ENCODE measurements at regions not wholly inside any gene's neighbourhood (a gene's known extent, or its start where the extent isn't known, plus 50 kb on each side); places are given as distances from the start of the nearest gene placed in this dataset.

- H4K20me1 ChIP-seq, result no peaks in the 10 kb centered on the region
- H3K9me3 ChIP-seq, result no peaks in the 10 kb centered on the region
- no peak overlapping the region for H3K9ac ChIP-seq
- no peak overlapping the region for H3K4me2 ChIP-seq
- H3K4me3 ChIP-seq, result no peak overlapping the region
- no peaks in the 10 kb centered on the region for H3K36me3 ChIP-seq
- H3K4me1 ChIP-seq, result no peaks in the 10 kb centered on the region
- TF ChIP-seq Cebpa-rat (IDR thresholded peaks at IDR 0.05), result no peak
- no peak overlapping the region for H3K27ac ChIP-seq
- no peaks in the 10 kb centered on the region for H3K27me3 ChIP-seq
Observed at GRCh38 chr11:15889363-15890030, 466.8 kb downstream of the SOX6 start.

GRCh38 chr11:15890031-15890713 is 466.2 kb downstream of the SOX6 start:
- TF ChIP-seq Cebpa-rat (IDR thresholded peaks at IDR 0.05), result no peak
- H3K9me3 ChIP-seq, result no peaks in the 10 kb centered on the region
- no peak overlapping the region for H3K4me3 ChIP-seq
- H3K9ac ChIP-seq, result no peak overlapping the region
- no peaks in the 10 kb centered on the region for H3K36me3 ChIP-seq
- no peak overlapping the region for H3K27ac ChIP-seq
- no peaks in the 10 kb centered on the region for H4K20me1 ChIP-seq
- no peaks in the 10 kb centered on the region for H3K27me3 ChIP-seq
- no peak overlapping the region for H3K4me2 ChIP-seq
- H3K4me1 ChIP-seq, result no peaks in the 10 kb centered on the region

- Histone ChIP-seq H3K4me1 (peaks cover 5% of the 10 kb centered on the region; the same call in 1 of the 2 replicates), H4K20me1 (no peaks in the 10 kb centered on the region), H3K36me3 (no peaks in the 10 kb centered on the region), H3K4me2 (no peak overlapping the region), H3K4me3 (no peak overlapping the region), H3K9ac (no peak overlapping the region), H3K9me3 (no peaks in the 10 kb centered on the region), H3K27me3 (no peaks in the 10 kb centered on the region), H3K27ac (no peak overlapping the region)
- TF ChIP-seq Cebpa-rat (IDR thresholded peaks at IDR 0.05), result no peak
Observed at GRCh38 chr11:15893080-15893492, 463.3 kb downstream of the SOX6 start.

GRCh38 chr11:15896026-15896425 is 460.3 kb downstream of the SOX6 start:
- no peak for TF ChIP-seq Cebpa-rat (IDR thresholded peaks at IDR 0.05)
- peaks cover 5% of the 10 kb centered on the region; the same call in 1 of the 2 replicates for H3K4me1 ChIP-seq
- no peaks in the 10 kb centered on the region for H3K36me3 ChIP-seq
- H3K4me2 ChIP-seq, result no peak overlapping the region
- H3K9me3 ChIP-seq, result no peaks in the 10 kb centered on the region
- H4K20me1 ChIP-seq, result no peaks in the 10 kb centered on the region
- H3K27ac ChIP-seq, result no peak overlapping the region
- H3K4me3 ChIP-seq, result no peak overlapping the region
- H3K27me3 ChIP-seq, result no peaks in the 10 kb centered on the region
- no peak overlapping the region for H3K9ac ChIP-seq

GRCh38 chr11:15896530-15896929 is 459.8 kb downstream of the SOX6 start:
- H3K4me3 ChIP-seq, result no peak overlapping the region
- no peak overlapping the region for H3K27ac ChIP-seq
- H4K20me1 ChIP-seq, result no peaks in the 10 kb centered on the region
- no peaks in the 10 kb centered on the region for H3K27me3 ChIP-seq
- peaks cover 5% of the 10 kb centered on the region; the same call in 1 of the 2 replicates for H3K4me1 ChIP-seq
- H3K9ac ChIP-seq, result no peak overlapping the region
- H3K36me3 ChIP-seq, result no peaks in the 10 kb centered on the region
- no peak overlapping the region for H3K4me2 ChIP-seq
- H3K9me3 ChIP-seq, result no peaks in the 10 kb centered on the region
- TF ChIP-seq Cebpa-rat (IDR thresholded peaks at IDR 0.05), result no peak

GRCh38 chr11:15897211-15897960 is 459.0 kb downstream of the SOX6 start:
- Histone ChIP-seq H3K27ac (no peak overlapping the region), H3K27me3 (no peaks in the 10 kb centered on the region), H3K9ac (no peak overlapping the region), H3K4me1 (peaks cover 5% of the 10 kb centered on the region; the same call in 1 of the 2 replicates), H3K9me3 (no peaks in the 10 kb centered on the region), H3K4me2 (no peak overlapping the region), H3K36me3 (no peaks in the 10 kb centered on the region), H3K4me3 (no peak overlapping the region), H4K20me1 (no peaks in the 10 kb centered on the region)
- no peak for TF ChIP-seq Cebpa-rat (IDR thresholded peaks at IDR 0.05)

- H3K4me1 ChIP-seq, result peaks cover 5% of the 10 kb centered on the region; the same call in 1 of the 2 replicates
- no peak overlapping the region for H3K4me2 ChIP-seq
- H3K9me3 ChIP-seq, result no peaks in the 10 kb centered on the region
- H4K20me1 ChIP-seq, result no peaks in the 10 kb centered on the region
- no peak for TF ChIP-seq Cebpa-rat (IDR thresholded peaks at IDR 0.05)
- H3K4me3 ChIP-seq, result no peak overlapping the region
- H3K27ac ChIP-seq, result no peak overlapping the region
- no peak overlapping the region for H3K9ac ChIP-seq
- no peaks in the 10 kb centered on the region for H3K27me3 ChIP-seq
- H3K36me3 ChIP-seq, result no peaks in the 10 kb centered on the region
Observed at GRCh38 chr11:15901054-15901453, 455.3 kb downstream of the SOX6 start.

- no peak overlapping the region for H3K9ac ChIP-seq
- no peak overlapping the region for H3K4me2 ChIP-seq
- no peaks in the 10 kb centered on the region for H3K36me3 ChIP-seq
- H3K27me3 ChIP-seq, result no peaks in the 10 kb centered on the region
- H4K20me1 ChIP-seq, result no peaks in the 10 kb centered on the region
- H3K27ac ChIP-seq, result no peak overlapping the region
- no peak for TF ChIP-seq Cebpa-rat (IDR thresholded peaks at IDR 0.05)
- no peaks in the 10 kb centered on the region for H3K9me3 ChIP-seq
- H3K4me1 ChIP-seq, result peaks cover 5% of the 10 kb centered on the region; the same call in 1 of the 2 replicates
- no peak overlapping the region for H3K4me3 ChIP-seq
Observed at GRCh38 chr11:15901790-15902189, 454.6 kb downstream of the SOX6 start.

- no peaks in the 10 kb centered on the region for H3K36me3 ChIP-seq
- no peak overlapping the region for H3K27ac ChIP-seq
- TF ChIP-seq Cebpa-rat (IDR thresholded peaks at IDR 0.05), result no peak
- H3K27me3 ChIP-seq, result no peaks in the 10 kb centered on the region
- H4K20me1 ChIP-seq, result no peaks in the 10 kb centered on the region
- no peaks in the 10 kb centered on the region for H3K4me1 ChIP-seq
- no peak overlapping the region for H3K9ac ChIP-seq
- H3K9me3 ChIP-seq, result no peaks in the 10 kb centered on the region
- H3K4me2 ChIP-seq, result no peak overlapping the region
- no peak overlapping the region for H3K4me3 ChIP-seq
Observed at GRCh38 chr11:15903246-15903645, 453.1 kb downstream of the SOX6 start.

Data from BLaER1 (cell line).